HG02970 (cell line): ENCODE measurements at regions not wholly inside any gene's neighbourhood (a gene's known extent, or its start where the extent isn't known, plus 50 kb on each side); places are given as distances from the start of the nearest gene placed in this dataset.

Source experiments
- ATAC-seq: cut with Tn5 transposase; IDR thresholded peaks from one replicate; pipeline ENCODE4 v1.9.1; 2021; ENCODE audit warnings: mild to moderate bottlenecking, moderate library complexity, moderate number of reproducible peaks; ENCODE audit not compliant: unreplicated experiment, low FRiP score

DNA sequence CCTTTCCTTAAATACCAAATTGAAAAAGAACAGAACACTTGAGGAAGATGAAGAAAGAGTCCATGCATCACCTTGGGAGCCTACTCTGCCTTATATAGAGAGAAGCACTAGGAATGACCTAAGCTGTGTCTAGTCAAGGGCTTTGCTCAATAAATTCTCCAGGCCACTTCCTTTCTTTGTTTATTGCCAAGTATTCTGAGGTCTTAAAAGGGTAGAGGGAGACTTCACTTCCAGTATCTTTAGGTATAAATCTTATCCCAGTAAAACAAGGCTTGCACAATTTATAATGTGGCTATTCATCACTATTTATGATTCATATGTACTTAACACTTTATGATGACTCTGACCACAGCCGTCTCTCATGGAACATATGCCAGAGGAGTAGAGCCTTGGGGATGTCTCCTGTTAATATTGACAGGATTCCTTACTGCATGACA, 85.1 kb upstream of the ARHGAP5 start:
- ATAC-seq, result no peak

DNA sequence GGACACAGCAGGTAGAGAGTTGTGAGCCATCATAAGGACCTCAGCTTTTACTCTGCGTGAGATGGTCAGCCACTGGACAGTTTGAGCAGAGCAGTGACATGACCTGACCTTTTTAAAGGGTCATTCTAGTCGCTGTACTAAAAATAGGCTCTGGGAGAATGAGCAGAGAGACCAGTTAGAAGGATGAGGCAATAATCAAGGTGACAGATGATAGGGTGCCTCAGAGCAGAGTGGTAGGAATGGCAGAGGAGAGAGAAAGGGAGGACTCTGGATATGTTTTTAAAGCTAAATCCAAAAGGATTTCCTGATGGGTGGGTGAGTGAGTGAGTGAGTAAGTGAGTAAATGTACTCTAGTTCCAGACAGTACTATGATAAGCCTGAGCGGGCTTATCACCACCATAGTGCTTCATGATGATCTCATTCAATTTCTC, 83.6 kb upstream of the ARHGAP5 start:
- ATAC-seq, result no peak

DNA sequence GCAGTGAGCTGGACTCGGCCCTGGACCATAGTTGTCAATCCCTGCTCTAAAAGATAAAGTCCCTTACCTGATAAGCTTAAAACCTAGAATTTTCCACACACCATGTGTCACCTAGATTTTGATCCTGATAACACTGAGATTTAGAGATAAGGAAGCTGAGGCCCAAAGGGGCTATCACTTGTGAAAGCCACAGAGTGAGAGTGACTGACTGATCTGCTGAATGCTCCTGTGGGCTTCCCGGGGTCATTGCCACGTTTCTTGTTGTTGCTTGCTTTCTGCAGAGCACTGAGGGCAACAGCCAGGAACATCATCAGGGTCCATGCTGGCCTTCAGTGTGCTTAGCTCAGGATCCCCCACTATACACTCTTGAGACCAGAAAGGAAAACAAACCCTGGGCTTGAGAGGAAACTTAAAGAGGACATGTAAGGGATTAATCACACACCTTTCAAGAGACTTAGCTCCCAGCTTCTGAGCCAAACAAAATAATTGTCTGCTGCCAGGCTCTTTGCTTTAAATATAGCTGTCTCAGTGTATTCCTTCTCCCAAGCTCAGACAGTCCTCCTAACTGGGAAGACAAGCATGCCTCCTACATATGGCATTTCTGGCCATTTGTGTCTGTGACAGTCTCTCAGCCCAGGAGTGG, 82.6 kb upstream of the ARHGAP5 start:
- no peak for ATAC-seq

DNA sequence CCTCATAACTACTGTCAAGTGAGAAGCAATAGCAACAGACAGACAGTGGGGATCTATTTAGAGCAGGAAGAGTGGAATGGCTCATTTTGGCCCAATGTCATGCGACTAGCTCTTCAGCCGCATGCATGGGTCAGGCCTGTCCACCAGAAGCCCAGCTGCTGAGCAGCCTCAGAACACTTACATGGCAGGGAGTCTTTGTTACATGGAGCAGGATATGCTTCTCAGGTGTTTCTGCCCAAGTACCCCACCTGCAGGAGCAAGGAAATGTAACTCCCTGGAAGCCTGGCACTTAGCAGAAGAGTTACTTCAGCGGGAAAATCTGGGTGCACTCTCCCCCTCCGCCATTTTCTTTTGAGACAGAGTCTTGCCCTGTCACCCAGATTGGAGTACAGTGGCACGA, 73.5 kb upstream of the ARHGAP5 start:
- no peak for ATAC-seq

DNA sequence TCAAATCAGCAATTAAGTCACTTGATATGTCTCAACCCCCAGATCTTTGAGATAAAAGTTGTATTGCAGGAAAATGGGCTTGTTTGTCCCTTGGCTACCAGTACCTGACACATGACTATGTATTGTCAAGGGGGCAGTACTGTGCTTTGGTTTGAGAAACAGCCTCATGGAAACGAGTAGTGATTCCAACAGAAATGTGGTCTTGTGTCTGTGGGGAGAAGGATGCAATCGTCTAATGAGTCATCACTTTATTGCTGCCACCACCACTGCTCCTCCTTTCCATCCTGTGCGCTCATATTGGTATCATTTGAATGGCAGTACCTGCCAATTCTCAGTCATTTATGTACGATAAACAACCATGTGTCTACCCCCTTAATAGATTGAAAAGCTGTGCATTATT, 72.8 kb upstream of the ARHGAP5 start:
- no peak for ATAC-seq

DNA sequence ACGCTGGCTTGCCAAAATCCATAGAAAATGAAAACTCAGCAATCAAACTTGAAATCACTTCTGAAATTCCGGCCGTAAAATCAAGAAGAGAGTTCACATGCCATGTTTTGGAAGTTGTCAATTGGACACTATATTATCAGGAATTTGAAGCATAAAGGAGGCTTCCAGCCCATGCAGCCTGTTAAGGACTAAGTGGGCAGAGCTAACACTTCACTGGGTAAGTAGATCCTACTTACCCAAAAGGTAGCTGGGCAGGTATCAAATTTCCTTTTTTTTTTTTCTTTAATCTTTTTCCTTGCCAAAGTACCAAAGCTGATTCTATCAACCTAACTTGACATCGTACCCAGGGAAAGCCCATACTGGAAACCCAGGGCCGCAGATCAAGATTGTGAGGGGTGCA, 71.5 kb upstream of the ARHGAP5 start:
- ATAC-seq, result no peak

DNA sequence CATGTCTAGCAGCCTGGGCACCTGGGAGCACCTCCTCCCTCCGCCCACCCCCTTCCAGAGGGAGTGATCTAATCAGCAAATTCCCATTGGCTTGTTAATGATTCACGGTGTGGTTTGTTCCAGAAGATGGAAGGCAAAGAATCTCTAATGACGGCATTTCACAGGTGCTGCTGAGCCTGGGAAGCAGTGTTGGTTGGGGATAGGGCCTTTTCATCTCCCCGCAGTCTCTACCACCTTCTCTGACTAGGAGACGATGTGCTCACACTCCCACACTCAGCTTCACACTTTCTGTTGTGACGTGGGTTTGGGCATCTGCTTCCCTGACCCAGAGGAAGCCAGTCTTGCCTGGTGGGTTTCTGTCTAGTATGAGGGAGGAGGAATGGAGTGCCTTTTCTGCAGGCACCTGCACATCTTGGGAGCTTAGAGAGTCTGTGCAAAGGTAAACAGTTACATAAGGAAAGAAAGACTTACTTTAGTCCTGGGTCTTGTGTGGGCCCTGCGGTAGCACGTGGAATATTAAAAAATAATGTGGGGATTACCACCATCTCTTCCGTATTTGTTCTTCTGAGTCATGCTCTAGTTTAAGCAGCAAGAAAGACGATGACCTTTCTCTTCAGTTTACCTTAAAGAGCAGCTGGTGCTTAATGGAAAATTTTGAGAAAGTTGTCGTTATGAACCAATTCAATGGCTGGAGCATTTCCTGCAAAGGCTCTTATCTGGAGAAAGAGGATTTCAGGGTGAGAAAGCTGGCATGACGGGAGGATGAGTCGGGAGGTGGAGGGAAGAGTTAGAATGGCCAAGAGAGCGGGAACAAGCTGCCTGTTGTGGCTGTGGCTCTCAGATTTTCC, 70.6 kb upstream of the ARHGAP5 start:
- ATAC-seq, result no peak

DNA sequence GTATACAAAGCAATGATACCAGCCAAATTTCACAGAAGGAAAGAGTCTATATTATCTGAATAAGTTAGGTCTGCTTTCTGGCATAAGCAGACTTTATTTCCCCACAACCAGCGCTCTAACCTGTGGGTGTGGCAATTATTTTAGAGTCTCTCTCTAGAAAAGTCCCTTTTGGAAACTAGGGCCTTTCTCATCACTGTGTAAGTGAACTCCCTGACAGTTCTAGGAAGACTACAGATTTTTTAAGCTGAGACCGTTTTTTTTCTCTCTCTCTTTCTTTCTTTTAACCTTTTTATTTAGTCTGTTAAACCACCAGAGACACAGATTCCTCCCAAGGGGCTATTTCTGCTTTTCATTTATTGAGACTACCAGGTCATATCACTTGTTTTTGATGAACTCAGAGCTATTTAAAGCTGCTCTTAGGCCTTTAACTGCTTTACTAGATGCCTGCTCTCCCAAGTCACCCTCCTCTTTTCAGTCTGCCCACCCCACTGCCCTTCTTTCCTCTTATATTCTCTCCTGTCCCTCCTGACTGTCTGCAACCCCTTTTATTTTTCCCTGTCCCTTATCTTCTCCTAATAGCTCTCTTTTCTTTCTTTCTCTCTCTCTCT, 69.2 kb upstream of the ARHGAP5 start:
- no peak for ATAC-seq

DNA sequence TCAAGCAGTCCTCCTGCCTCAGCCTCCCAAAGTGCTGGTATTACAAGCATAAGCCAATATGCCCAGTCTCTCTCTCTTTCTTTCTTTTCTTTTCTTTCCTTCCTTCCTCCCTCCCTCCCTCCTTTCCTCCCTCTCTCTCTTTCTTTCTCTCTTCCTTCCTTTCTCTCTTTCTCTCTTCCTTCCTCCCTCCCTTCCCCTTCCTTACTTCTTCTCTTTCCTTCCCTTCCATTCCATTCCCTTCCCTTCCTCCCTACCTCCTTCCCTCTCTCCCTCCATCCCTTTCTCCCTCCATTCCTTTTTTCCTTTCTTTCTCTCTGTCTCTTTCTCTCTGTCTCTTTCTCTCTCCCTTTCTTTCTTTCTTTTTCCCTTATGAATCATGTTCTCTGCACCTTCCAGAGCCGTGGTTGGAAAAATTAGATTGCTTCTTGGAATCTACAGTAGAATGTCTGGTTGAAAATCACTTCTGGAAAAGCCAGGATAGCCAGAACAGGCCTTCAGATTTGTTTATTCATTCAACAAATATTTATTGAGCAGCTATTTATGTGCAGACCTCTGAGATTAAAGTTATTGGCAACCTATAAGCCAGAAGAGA, 68.4 kb upstream of the ARHGAP5 start:
- no peak for ATAC-seq

DNA sequence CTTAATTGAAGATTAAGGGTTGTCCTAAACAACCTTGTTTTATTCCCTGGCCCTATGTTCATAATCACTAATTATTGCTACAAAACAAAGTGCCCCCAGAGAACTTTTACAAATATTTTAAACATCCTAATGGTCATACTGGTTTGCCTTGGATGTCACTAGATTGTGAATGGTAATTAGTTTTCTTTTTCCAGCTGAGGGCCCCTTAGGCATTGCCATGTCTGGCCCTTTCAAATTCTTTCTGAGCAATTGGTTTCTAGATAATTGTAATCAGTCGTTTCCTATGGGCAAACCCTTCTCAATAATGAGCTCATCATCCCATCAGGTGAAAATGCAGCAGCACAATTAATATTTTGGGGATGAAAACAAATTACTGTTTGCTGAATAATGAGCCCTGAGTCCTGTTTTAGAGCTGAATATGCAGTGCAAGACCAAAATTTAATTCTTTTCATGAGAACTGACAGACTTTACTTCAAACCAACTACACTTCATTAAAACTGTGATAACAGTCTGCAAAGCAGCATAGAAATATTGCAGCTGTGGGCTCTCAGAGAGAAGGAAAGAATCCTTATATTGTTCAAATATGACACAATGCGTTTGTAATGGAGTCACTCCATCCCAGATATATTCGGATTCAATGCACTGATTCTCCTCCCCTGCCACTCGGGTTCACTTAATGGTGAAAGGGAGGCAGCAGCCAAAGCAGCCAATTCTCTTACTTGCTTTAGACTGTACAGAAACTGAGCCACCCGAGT, 67.7 kb upstream of the ARHGAP5 start:
- no peak for ATAC-seq

DNA sequence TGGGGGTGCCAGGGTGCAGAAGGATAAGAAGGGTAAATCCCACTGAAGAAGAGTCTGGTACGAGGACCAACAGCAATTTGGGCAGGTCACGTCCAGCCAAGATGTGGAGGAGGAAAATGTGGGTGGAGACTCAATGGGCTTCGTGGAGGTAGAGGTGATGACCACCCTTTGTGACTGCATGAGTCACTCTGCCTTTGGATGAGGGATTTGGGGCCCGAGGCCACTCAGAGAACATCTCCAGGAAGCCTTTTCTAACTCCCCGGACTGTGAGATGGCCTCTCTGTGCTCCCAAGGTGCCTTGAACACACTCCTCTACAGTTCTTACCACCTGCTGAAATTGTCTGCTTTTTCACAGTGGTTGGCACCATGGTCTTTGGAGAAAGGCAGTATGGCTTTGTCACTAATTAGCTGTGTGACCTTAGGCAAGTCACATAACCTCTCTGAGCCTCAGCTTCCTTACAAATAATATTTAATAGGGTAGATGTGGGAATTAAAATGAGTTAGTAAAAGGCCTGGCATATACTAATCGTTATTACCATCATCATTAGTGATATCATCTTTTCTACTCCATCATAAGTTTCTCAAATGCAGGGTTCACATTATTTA, 67.0 kb upstream of the ARHGAP5 start:
- no peak for ATAC-seq

DNA sequence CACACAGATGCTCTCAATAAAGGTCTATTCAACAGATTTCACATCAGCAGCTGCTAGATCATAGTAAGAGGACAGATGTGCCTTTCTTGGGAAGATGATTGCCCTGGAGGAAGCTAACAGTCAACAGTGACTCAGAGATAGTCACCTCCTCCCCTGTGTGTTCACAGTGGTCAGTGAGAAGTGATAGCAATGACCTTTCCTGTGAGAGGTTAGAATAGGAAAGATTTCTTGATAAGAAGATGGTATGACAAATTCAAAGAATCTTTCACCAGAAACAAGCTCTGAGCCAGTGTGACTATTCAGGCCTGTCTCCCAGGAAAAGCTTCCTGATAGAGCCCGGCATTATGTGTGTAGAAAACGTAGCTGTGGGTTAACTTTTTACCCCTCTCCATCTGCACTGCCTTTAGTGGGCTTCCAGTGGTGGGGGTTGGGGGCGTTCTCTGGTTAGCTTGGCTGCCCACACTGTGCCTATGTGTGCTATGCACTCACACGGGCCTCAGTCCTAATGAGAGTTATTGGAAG, 66.4 kb upstream of the ARHGAP5 start:
- ATAC-seq, result no peak

DNA sequence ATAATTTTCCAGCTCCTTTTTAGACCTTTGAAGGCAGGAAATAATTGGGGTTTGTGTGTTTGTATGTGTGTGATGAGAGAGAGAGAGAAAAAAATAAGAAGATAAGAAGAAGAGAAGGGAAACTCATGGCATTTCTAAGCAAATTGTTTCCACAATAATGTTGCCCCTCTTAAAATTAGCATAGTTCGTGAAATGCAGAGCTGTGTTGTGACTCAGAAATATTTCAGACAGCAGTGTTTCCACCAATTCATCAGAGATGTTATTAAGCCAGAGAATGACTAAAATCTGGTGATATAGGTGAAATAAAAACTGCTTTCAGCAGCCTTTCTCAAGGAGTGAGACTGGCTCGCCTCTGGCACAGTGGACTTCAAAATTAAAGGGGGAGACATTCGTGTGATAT, 65.9 kb upstream of the ARHGAP5 start:
- ATAC-seq, result no peak

DNA sequence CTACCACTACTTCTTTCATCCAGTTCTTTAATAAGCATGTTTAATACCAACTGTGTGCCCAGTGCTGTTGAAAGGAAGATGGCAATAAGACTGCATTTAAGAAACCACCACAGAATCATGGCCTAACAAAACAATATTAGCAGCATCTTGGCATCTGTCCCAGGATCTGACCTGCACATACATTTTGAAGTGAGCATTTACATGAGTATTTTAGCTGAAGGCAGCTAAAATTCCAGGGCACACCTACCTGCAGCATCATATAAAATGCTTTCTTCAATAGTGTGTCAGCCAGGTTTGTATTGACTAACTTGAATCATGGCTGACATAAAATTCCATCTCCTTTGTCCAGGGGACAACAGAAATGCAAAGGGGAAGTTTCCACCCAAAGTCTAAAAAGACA, 65.0 kb upstream of the ARHGAP5 start:
- ATAC-seq, result no peak

DNA sequence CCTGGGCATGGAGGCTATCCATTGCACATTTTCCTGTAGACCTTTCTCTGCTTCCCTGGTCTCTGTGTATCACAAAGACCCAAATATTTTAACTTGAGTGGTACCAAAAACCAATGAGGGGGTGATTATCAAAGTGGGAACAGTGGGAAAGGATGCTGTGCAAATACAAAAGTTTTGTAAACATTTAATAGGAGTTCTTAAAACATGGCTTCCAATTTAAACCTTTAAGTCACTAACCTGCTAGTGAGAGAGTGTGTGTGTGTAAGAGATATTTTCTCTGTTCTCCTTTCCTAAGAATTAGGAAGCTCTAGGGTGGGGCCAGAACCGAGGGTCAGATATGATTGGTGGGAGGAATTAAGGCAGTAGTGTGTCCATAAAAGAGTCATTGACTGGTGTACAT, 64.5 kb upstream of the ARHGAP5 start:
- no peak for ATAC-seq

DNA sequence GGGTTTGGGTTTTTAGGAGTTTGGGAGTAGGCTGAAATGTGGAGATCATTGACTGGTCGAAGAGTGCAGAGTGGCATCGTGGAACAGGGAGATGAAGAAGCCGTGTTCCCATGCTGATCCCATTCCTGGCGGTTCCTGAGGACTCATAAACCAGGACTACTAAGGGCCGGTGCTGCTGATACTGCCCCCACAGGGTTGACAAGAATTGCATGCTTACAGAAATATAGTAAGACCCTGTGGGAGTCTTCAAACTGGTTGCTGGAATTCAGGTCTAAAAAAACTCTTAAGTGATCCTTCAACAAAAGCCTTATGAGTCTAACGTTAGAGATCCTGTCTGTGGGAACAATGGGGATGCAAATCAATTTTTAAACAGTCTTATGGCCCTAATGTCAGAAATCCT, 64.0 kb upstream of the ARHGAP5 start:
- ATAC-seq, result no peak

DNA sequence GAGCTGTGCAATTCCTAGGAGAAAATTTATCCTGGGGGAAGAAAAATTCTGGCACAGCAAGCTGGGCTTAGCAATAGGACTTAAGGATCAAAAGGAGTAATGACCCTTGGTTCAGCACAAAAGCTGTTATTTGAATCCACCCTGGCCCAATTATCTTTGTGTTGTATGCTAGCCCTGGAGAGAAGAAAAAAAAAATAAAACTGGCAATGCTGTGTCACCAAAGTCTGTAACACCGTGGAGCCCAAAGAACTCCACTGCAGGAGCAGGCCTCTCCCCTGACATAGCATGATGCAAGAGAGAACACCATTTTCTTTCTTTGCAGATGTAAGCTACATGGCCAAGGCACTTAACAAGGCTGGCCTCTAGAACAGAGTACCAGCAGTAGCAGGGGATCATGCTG, 63.0 kb upstream of the ARHGAP5 start:
- ATAC-seq, result no peak

DNA sequence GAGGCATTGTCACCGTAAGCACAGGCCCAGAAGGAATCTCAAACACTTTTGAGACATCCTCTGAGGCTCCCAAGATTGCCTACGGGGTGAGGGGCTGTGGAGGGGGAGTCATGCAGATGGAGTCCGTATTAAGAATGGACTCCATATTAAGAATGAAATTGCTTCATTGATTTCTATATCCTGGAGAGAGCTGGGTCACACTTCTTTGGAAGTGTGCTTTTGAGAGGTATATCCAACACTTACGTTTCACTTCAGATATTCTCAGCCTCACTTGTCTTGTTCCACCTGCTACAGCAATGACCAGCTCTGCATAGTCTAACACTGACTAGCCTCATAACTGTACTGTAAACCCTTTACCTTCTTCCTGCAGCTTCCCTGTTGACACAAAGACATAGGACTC, 62.6 kb upstream of the ARHGAP5 start:
- no peak for ATAC-seq

DNA sequence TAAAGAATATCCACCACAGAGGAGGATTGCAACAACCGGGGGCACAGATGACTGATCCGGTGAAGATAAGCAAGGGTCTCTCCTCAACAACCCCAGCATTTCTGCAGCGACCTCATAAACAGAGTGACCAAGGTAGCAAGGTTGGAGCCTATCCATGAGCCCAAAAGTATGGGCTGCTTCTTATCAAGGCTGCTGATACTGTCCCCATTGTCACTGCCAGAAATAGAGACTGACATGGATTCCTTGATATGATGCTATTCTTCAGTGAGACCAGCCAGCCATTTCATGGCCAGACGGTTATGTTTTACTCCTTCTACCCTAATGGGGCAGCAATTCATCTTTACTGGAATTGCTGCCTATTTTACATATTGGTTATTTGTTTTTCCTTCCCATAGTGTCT, 61.9 kb upstream of the ARHGAP5 start:
- no peak for ATAC-seq

DNA sequence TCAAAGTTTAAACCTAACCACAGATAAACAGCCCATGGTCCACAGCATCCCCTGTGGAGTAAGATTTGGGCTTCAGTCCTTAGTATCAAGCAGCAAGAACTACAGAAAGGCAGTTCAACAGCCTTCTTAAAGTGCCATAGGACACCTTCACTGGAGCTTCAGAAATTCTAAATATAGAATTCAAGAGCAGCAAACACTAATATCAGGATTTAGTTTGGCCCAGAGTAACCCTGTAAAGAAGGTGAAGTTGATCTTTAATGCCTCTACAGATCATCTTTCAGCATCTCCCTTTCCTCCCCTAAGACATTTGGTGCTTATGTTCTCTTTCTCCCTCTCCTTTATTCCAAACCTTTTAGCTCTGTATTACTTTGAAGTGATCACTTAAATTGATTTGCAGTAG, 59.5 kb upstream of the ARHGAP5 start:
- ATAC-seq, result no peak
